CD14-positive monocyte (primary cell): ENCODE measurements at regions not wholly inside any gene's neighbourhood (a gene's known extent, or its start where the extent isn't known, plus 50 kb on each side); places are given as distances from the start of the nearest gene placed in this dataset.

ENCODE experiments used
- DNase-seq, 3 donors: peaks; one replicate each; pipeline ENCODE4 v3.0.0-alpha.2; 2011 to 2022
- H2AFZ ChIP-seq: 2 replicates; pipeline ENCODE4 v1.6.0; 2012; ENCODE audit warnings: mild to moderate bottlenecking, low read depth, low read length, inconsistent platforms; ENCODE audit not compliant: insufficient read depth, poor library complexity, severe bottlenecking
- H3K27ac ChIP-seq, 2 donors: 1 replicate in 1 of 2; 2 replicates in 1 of 2; pipeline ENCODE4 v1.5.1; 2012 to 2013; ENCODE audit warnings: low read length in 2 of 2, control low read depth in 1 of 2, inconsistent platforms in 1 of 2, low read depth in 1 of 2, mild to moderate bottlenecking in 1 of 2
- H3K27me3 ChIP-seq, 2 donors: one replicate each; pipeline versions ENCODE4 v1.6.0 to v1.6.1; 2011 to 2013; ENCODE audit warnings: low read length in 2 of 2; ENCODE audit not compliant: control insufficient read depth in 2 of 2, insufficient read depth in 2 of 2
- H3K36me3 ChIP-seq, 2 donors: replicated peaks in 1 of 2; 1 replicate in 1 of 2; 2 replicates in 1 of 2; pipeline versions ENCODE4 v1.5.1 to v1.6.1; 2012 to 2013; ENCODE audit warnings: low read length in 2 of 2, control low read depth in 1 of 2, inconsistent platforms in 1 of 2, mild to moderate bottlenecking in 1 of 2; ENCODE audit not compliant: insufficient read depth in 2 of 2, control insufficient read depth in 1 of 2
- H3K4me1 ChIP-seq, 2 donors: 1 replicate in 1 of 2; 2 replicates in 1 of 2; pipeline versions ENCODE4 v1.5.1 to v1.6.1; 2012 to 2013; ENCODE audit warnings: low read length in 2 of 2, control low read depth in 1 of 2, inconsistent platforms in 1 of 2, mild to moderate bottlenecking in 1 of 2, moderate library complexity in 1 of 2; ENCODE audit not compliant: insufficient read depth in 2 of 2, control insufficient read depth in 1 of 2
- H3K4me2 ChIP-seq: replicated peaks from 2 replicates; pipeline ENCODE3; 2012; ENCODE audit warnings: low read length, moderate library complexity, mild to moderate bottlenecking; ENCODE audit not compliant: poor library complexity, severe bottlenecking; ENCODE audit errors: extremely low read depth
- H3K4me3 ChIP-seq, 3 experiments: fragments of 200-600 bp in 1 of 3; sonication (generic) in 1 of 3; replicated peaks in 1 of 3; 1 replicate in 2 of 3; 2 replicates in 1 of 3; pipeline ENCODE4 v1.5.1; 2011 to 2013; ENCODE audit warnings: low read length in 3 of 3, mild to moderate bottlenecking in 3 of 3, control low read depth in 2 of 3, low read depth in 2 of 3, inconsistent platforms in 1 of 3, moderate library complexity in 1 of 3
- H3K79me2 ChIP-seq: 2 replicates; pipeline ENCODE4 v1.6.0; 2012; ENCODE audit warnings: mild to moderate bottlenecking, control low read depth, inconsistent platforms, low read length, moderate library complexity; ENCODE audit not compliant: insufficient read depth
- H3K9ac ChIP-seq: 2 replicates; pipeline ENCODE4 v1.6.0; 2017; ENCODE audit warnings: low read length, mild to moderate bottlenecking; ENCODE audit not compliant: insufficient read depth, poor library complexity, severe bottlenecking
- H3K9me3 ChIP-seq, 2 donors: replicated peaks in 1 of 2; 1 replicate in 1 of 2; 2 replicates in 1 of 2; pipeline versions ENCODE4 v1.5.1 to v1.6.1; 2012 to 2013; ENCODE audit warnings: low read length in 2 of 2, control low read depth in 1 of 2; ENCODE audit not compliant: control insufficient read depth in 1 of 2, insufficient read depth in 1 of 2
- H4K20me1 ChIP-seq: 2 replicates; pipeline ENCODE4 v1.6.0; 2012; ENCODE audit warnings: mild to moderate bottlenecking, low read length, control low read depth, moderate library complexity; ENCODE audit not compliant: insufficient read depth
- H3K27ac Mint-ChIP-seq, 7 donors: one replicate each; pipeline ENCODE4 v1.8.0; 2020; ENCODE audit warnings: mild to moderate bottlenecking in 7 of 7, mixed read lengths in 7 of 7, moderate library complexity in 6 of 7, inconsistent platforms in 2 of 7
- H3K27me3 Mint-ChIP-seq, 3 donors: one replicate each; pipeline ENCODE4 v1.8.0; 2021 to 2022; ENCODE audit warnings: low read depth in 3 of 3, mild to moderate bottlenecking in 3 of 3, mixed read lengths in 3 of 3, moderate library complexity in 3 of 3, inconsistent platforms in 1 of 3
- H3K36me3 Mint-ChIP-seq, 2 donors: one replicate each; pipeline ENCODE4 v1.8.0; 2020; ENCODE audit warnings: mixed read lengths in 2 of 2, inconsistent platforms in 1 of 2, mild to moderate bottlenecking in 1 of 2
- H3K4me1 Mint-ChIP-seq: one replicate; pipeline ENCODE4 v1.8.0; 2020; ENCODE audit warnings: mild to moderate bottlenecking, mixed read lengths
- H3K4me3 Mint-ChIP-seq, 2 donors: one replicate each; pipeline ENCODE4 v1.8.0; 2020; ENCODE audit warnings: mild to moderate bottlenecking in 2 of 2, mixed read lengths in 2 of 2, moderate library complexity in 1 of 2
- H3K9me3 Mint-ChIP-seq, 7 donors: one replicate each; pipeline ENCODE4 v1.8.0; 2020 to 2022; ENCODE audit warnings: mixed read lengths in 7 of 7, mild to moderate bottlenecking in 6 of 7, moderate library complexity in 6 of 7, inconsistent platforms in 2 of 7
- WGBS: methylation state at CpG from one replicate; pipeline ENCODE4 v1.1.5; 2013; ENCODE audit warnings: missing lambda C conversion rate; ENCODE audit not compliant: insufficient coverage; 5-methylcytosine and 5-hydroxymethylcytosine counted together
- intact Hi-C, 2 donors: fragments of 100-400 bp; cut with micrococcal nuclease; formaldehyde crosslinking; loops; one replicate each; pipeline versions ENCODE4 v1.15.0 to v1.15.1; 2023
- TF ChIP-seq, protein P1 (sequence below): fragments of 200-600 bp; IDR thresholded peaks from one replicate; pipeline ENCODE4 v1.8.0; 2022; ENCODE audit warnings: antibody characterized with exemption, mild to moderate bottlenecking

DNA sequence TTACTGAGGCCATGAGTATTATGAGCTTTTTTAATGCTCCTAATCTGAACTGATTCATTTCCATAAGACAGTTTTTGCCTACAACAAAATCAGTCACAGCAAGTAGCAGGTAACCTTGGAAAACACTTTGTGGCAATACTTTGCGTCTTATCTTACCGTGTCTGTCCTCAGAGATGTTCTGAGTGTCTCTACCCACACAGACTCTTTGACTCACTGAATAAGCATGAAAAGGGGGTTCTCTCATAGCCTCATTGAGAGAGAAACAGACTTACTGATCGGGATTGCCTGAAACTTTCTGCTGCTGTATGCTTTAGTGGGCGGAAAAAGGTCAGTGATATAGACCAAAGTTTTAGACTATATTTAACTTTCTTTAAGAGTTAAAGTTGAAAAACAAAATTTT is 92.6 kb downstream of the MYL12B start:
- no peaks in the 10 kb centered on the region for H3K36me3 Mint-ChIP-seq
- intact Hi-C loops, result no loop called here
- no peak for DNase-seq
- Histone ChIP-seq H3K4me1 (no peaks in the 10 kb centered on the region), H3K27ac (no peak overlapping the region), H2AFZ (peak overlapping the region; percentile 21), H3K27me3 (no peaks in the 10 kb centered on the region), H4K20me1 (no peaks in the 10 kb centered on the region), H3K36me3 (no peaks in the 10 kb centered on the region), H3K9ac (no peak overlapping the region), H3K4me2 (no peak overlapping the region), H3K79me2 (no peaks in the 10 kb centered on the region), H3K4me3 (no peak overlapping the region), H3K9me3 (no peaks in the 10 kb centered on the region)
- H3K27me3 Mint-ChIP-seq, result peaks cover 0 to 5% (median 2%) of the 10 kb centered on the region in 3 donors
- H3K9me3 Mint-ChIP-seq, result peaks cover 0 to 6% (median 3%) of the 10 kb centered on the region in 7 donors
- WGBS, result no CpG with 5 or more reads among the region's 4 CpGs
- TF ChIP-seq, protein P1, sequence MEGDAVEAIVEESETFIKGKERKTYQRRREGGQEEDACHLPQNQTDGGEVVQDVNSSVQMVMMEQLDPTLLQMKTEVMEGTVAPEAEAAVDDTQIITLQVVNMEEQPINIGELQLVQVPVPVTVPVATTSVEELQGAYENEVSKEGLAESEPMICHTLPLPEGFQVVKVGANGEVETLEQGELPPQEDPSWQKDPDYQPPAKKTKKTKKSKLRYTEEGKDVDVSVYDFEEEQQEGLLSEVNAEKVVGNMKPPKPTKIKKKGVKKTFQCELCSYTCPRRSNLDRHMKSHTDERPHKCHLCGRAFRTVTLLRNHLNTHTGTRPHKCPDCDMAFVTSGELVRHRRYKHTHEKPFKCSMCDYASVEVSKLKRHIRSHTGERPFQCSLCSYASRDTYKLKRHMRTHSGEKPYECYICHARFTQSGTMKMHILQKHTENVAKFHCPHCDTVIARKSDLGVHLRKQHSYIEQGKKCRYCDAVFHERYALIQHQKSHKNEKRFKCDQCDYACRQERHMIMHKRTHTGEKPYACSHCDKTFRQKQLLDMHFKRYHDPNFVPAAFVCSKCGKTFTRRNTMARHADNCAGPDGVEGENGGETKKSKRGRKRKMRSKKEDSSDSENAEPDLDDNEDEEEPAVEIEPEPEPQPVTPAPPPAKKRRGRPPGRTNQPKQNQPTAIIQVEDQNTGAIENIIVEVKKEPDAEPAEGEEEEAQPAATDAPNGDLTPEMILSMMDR, result no peak
- H3K27ac Mint-ChIP-seq, result no peak overlapping the region
- H3K4me1 Mint-ChIP-seq, result no peaks in the 10 kb centered on the region
- no peak overlapping the region for H3K4me3 Mint-ChIP-seq

DNA sequence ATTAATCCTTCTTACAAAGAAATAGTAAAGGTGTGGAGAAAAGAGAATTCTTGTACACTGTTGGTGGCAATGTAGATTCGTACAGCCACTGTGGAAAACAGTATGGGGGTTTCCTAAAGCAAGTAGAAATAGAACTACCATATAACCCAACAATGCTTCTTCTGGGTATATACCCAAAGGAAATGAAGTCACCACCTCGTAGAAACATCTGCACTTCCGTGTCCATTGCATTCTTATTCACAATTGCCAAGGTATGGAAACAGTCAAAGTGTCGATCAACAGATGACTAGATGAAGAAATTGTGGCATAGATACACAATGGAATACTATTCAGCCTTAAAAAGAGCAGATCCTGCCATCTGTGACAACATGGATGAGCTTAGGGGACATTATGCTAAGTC is 93.4 kb upstream of the TGIF1 start:
- Histone ChIP-seq H3K4me2 (no peak overlapping the region), H3K27ac (no peak overlapping the region), H3K4me3 (no peak overlapping the region), H4K20me1 (no peaks in the 10 kb centered on the region), H3K9me3 (no peaks in the 10 kb centered on the region), H3K79me2 (no peaks in the 10 kb centered on the region), H3K36me3 (no peaks in the 10 kb centered on the region), H3K9ac (no peak overlapping the region), H3K4me1 (no peaks in the 10 kb centered on the region), H2AFZ (no peak overlapping the region), H3K27me3 (no peaks in the 10 kb centered on the region)
- H3K36me3 Mint-ChIP-seq, result no peaks in the 10 kb centered on the region
- intact Hi-C loops, result no loop called here
- no peaks in the 10 kb centered on the region for H3K4me1 Mint-ChIP-seq
- peaks cover 0 to 7% (median 0%) of the 10 kb centered on the region in 7 donors for H3K9me3 Mint-ChIP-seq
- TF ChIP-seq, protein P1, result no peak
- DNase-seq, result no peak
- no peak overlapping the region for H3K4me3 Mint-ChIP-seq
- no peak overlapping the region for H3K27ac Mint-ChIP-seq
- peaks cover 0 to 3% (median 2%) of the 10 kb centered on the region in 3 donors for H3K27me3 Mint-ChIP-seq
- no CpG with 5 or more reads among the region's 4 CpGs for WGBS
